ENCODE measurements at regions not wholly inside any gene's neighbourhood (a gene's known extent, or its start where the extent isn't known, plus 50 kb on each side); places are given as distances from the start of the nearest gene placed in this dataset.
"Not testable (repeated sequence)": the region's sequence is repeated elsewhere in the genome, so short reads cannot be mapped to it uniquely, and the experiment has no call there.

DNA sequence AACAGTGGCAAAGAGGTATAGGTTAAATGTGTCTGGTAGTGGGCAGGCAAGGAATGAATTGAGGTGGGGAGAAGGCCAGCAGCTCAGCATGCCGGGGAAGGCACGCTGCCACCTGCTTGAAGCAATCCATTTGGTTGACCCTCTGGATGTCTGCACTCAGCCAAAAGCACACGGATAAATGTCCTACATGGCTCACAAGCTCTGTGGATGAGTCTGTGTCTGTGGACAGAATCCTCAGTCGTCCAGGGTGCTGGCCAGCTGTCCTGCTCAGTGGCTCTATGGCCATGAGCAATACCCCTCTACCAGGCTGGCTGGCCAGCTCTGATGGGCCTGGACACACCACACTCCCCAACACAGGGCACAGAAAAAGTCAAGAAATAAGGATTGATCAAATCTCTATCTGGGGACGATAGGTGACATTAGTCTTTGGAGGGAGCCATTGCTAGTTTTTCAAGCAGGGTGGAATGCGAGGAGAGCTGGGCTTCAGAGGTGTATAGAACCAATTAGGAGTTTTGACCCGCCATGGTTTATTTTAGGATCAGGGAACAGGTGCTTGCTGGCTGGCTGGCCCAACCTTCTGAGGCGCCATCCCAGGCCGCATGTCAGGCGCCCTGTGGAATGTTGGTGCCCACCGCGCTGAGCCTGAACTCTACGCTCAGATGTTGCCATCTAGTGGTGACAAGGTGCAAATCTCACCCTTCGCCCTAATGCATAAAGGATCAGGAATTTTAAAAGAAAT, 493.4 kb downstream of the TNS3 start:
- peak in 2 of 6 experiments; percentile 1 to 11 for DNase-seq

DNA sequence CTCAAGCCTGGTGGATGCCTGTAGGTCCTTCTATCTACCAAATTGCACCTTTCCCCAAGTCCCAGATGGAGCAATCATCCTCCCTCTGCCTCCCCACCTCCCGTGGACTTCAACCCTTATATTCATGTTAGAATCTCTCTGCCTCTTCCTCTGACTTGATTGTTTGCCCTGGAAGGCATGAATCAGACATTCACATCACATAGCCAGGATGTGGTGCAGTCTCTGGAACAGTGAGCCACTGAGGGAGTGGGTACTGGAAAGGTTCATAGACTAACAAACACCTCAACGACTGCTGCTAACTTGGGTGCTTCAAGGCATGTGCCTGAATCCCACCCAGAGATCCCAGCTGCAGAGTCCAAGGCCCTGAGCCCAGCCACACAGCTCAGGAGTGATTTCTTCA, 494.0 kb downstream of the TNS3 start:
- no peak for DNase-seq

DNA sequence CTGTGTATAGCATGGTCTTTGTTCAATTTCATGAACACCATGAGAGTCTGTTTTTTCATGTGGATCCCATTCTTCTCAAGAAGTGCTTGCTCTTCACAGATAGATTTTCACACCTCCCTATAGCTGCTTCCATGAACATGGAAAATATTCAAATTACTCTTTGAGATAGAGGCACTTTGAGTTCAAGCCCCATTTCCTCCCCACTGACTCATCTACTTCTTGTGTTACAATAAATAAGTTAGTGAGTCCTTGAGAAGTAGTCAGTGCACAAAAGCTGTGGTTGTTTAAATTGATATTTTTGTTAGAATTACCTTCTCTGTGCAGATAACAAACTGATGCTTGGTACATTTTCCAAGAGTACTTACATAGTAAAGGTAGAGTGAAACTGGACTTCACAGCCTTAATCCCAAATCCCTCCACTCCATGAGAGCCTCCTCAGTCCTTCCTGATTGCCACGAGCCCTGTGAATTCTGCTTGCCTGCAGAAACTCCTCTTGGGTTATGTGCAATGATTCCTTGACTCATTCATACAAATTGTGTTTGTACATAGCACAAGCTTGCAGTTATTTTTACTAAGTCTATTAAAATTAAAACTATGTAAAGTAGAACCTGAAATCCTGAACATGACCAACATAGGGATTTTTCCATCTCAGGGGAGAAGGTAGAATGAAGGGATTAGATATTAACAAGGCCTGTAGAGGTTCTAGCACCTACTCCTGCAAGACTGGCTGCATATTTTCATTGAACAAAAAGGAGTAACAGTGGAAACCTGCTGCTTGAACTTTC, 496.2 kb downstream of the TNS3 start:
- no peak for DNase-seq

DNA sequence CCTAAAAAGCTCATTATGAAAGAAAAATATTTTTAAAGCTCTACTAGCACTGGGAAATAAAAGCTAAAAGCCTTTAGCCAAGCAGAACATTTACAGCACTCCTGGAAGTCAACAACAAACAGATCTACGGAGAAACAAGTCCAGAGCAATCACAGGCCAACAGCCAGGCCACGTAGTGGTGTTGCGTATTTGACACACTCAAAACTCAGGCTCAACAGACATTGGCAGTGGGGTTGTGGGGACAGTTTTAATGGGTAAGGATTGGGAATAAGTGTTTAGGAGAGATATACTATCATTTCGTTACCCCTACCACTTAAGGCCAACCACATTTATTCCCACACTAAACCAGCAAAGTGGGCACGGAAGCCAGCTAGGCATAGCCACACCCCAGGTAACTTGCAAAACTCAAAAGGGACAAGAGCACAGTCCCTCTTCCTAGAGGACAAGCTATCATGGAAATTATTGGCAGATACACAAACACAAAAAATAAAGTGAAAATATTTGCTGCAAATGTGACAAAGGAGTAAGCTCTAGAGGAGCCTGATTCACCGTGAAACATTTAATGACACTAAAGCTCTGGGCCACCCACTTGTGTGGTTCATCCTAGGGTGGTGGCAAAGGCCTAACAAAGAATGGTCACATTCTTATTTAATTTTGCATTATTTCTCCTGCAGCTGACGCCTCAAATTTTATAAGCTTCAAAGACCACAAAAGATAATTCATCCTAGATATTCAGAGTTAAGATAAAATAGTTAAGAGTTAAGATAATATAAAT, 498.2 kb downstream of the TNS3 start:
- no peak for DNase-seq

DNA sequence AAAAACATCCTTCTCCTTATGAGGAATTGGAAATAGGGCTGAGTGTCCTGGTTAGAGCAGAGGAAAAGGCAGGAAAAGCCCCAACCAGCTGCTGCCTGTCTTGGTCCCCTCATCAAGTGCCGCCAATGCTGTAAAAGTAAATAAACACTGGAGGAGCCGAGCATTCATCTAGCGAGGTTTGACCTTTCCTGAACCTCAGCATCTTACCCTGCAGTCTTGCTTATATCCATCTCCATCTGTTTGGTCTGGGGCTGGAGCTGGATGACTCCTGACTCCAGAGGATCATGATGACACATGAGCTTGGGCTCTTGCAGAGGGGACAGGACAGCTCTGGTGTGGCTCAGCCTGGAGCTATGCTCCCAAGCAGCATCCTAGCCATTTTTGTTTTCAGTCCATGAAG, 501.1 kb downstream of the TNS3 start:
- no peak for DNase-seq

DNA sequence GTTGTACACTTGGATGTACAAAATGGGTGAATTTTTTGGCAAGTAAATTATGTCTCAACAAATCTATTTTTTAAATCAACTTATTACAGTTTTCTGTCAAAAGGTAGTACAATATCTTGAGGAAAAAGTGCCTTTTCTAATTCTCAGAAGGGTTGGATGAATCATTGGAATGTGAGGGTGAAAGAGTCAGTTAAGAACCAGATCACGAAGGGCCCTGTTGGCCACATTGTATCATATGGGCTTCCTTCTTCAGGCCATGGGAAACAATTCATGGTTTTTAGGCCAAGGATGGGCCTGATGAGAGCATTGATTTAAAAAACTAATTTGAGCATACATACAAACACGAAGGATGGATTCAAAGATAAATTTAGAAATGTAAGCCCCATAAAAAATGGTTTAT, 503.7 kb downstream of the TNS3 start:
- DNase-seq, result no peak

DNA sequence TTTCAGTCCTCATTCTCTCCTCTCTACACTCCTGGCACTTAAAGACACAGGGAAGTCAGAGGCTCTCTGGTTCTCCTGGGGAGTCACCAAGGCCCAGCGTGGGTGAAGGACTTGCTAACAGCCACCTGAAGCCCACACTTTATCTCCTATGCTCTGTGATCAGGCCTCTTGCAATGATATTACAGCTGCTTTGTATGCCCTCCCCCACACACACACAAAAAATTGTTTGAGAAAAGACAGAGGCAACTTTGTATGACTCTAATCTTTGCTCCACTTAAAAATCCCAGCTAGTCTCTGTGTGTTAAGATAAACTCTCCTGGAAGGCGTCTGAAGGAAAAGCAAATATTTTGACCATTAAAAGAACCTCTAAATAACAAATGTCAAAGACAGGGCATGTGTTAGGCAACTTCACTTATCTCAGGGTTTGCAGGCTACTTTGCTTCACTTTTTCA, 507.2 kb downstream of the TNS3 start:
- DNase-seq, result no peak

DNA sequence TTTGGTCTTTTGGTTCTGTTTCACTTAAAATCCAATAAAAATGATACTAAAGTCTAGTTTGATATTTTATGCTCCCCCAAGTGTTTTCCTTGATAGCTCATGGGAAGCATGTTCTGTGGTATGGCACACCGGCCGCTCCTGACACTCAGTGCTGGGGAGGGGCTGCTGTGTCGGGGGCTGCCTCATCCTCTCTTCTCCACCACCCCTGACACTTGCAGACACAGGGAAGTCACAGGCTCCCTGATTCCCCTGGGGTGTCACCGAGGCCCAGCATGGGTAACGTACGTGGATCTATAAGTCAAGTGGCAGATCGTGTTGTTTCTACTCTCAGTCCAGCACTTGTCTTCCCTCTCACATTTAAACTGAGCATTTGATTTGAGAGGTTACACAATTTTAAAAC, 508.6 kb downstream of the TNS3 start:
- no peak for DNase-seq

DNA sequence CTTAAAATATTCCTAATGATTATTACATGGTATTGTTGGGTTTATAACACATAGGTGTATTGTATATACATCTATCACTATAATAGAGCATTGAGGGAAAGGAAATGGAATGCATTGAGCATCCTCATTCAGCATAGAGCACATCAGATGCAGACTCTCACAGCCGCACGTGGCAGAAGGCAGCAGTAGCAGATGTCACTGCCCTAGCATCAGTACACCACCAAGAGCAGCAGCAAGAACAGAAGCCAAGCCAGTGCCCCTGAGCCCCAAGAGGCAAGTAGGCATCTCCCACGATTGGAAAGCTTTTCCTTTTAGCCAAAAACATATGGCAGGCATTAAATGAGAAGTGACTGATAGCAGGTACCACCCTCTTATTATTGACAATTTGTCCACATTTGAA, 510.0 kb downstream of the TNS3 start:
- no peak for DNase-seq

DNA sequence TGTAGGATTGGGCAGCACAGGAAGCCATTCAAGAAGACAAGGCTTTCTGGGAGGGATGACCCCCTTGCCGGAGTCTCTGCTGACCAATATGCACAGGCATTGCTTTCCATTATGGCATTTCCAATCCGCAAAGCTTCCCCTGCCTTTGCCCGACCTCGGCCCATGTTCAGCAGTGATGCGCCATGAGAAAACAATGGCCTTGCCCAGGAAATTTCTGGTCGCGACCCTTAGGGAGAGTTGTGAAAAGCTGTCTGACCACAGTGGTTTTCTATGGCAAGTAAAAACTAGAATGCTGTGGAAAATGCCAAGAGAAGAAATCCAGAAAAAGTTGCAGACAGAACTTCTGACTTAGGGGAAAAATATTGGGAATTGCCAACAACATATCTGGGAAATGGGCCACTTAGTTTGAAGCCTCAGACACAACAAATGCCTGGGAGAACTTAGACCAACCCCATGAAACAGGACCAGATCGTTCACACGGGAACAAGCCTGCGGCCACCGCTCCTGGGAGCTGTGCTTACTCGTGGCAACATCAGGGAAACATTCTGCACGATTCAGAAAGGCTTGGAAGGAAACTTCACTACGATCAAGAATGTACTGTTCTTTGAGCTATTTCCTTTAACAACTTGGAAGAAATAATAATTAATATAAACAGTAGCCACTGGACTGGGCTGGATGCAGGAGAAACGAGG, 512.4 kb downstream of the TNS3 start:
- no peak for DNase-seq

DNA sequence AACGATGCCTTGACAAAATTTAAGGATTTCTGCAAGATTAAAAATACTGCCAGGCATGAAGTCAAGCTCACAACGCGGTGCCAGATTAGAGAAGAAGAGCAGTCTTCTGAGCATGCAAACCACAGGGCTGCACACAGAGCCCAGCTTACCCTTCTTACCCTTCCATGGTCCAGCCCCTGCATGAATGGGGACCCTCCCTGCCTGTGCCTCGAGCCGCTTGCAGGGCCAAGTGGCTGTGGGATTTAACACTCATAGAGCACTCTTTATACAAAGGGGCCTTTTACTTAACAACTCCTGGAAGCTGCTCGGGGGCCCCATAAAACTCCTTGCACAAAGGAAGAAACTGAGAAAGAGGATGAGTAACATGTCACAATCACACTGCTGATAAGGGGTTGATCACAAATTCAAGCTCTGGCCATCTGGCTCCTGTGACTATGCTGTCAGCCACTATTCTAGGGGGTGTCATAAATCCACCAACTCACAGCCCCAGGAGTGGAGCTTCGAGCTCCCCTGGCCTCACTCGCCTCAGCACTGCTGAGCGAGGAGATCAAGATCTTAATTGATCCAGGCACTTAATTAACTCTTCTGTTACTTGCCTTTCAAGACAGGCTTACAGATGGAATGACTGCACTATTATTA, 514.8 kb downstream of the TNS3 start:
- DNase-seq, result no peak

DNA sequence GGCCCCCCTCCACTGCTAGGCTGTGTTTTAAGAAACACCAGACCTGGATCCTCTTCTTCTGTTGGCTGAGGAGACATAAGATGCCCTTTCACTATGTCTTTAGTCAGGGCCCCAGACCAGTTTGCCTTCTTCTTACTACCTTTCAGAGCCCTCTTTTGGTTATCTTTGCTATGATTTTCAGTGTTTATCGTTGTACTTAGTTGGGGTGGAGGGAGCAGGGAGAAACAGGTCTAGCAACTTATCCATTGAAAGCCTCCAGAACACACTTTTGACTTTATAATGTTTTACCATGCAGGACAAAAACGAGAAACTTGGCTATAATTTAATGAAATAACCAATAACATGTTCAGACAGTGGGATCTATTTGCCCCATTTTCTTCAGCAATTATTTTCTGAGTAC, 525.2 kb downstream of the TNS3 start:
- DNase-seq, result no peak

DNA sequence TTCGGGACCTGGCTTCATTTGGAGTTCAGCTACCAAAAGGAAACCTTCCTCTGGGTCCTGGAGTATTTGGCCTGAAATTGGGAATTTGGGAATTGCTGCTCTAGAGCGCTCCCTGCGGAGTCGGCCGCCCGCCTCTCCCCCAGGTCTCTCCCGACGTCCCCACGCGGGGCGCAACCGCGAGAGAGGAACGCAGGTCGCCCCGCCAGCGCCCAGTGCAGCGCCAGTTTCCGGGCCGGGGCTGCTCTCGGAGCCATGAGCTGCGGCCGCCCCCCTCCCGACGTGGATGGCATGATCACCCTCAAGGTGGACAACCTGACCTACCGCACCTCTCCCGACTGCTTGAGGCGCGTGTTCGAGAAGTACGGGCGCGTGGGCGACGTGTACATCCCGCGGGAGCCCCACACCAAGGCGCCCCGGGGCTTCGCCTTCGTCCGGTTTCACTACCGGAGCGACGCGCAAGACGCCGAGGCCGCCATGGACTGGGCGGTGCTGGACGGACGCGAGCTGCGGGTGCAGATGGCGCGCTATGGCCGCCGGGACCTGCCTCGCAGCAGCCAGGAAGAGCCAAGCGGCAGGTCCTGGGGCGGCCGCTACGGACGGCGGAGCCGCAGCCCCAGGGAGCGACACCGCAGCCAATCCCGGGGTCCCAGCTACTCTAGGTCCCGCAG, 529.2 kb downstream of the TNS3 start:
- DNase-seq, result not testable (repeated sequence)

DNA sequence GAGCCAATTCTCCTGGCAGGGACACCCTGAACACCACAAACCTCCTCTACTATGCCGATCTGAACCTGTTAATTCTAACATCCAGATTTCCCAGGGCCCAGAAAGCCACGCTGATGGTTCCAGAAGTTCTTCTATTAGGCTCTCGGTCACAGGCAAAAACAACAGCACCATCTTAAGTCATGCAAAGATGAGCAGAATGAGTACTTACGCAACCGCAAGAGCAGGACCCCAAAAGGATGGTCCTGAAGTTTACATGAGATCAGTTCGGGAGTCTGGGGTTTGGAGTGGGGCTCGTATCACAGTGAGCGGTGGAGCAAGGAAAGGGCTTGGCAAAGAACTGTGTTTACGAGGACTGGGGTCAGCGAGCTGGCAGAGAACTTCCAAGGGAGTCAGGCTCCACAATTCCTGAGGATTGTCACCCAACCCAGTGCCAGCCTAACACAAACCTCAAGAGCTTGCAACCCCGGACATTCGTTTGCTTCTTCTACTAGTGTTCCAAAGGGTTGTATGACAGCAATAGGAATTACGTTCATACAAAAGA, 532.6 kb downstream of the TNS3 start:
- DNase-seq, result no peak

DNA sequence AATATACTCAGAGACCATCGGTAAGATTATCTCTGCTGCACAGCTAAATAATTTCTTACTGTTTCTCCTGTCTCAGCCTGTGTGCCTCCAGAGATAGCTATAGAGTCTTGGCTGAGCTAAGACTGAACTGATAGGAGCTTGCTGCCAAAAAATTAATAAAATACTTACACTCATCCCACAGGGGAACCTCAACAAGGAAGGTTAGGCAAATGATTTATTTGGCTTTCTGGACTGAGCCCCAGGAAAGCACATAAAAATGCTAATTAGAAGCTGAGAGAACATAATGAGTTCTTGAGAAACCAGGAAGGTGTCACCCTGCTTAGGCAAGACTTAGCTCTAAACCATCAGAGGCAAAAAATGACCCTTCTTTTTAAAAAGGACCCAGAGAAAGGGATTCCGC, 534.5 kb downstream of the TNS3 start:
- no peak for DNase-seq

DNA sequence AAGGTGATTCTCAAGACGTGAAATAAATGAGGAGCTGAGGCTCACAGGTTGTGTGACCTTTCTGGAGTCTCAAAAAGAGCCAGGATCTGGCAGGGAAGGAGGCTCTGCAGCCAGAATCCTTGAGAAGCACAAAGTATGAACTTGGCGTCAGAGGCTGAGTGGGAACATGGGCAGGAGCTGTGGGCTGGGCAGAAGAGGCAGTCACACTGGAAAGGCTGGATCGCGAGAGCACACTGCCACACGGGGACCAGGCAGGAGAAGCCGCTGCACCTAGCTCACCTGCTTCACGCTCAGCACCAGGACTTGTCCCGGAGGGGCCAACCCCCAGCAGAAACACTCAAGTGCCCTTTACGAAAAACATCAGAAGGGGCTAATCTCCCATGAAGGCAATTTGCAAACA, 535.0 kb downstream of the TNS3 start:
- DNase-seq, result no peak

DNA sequence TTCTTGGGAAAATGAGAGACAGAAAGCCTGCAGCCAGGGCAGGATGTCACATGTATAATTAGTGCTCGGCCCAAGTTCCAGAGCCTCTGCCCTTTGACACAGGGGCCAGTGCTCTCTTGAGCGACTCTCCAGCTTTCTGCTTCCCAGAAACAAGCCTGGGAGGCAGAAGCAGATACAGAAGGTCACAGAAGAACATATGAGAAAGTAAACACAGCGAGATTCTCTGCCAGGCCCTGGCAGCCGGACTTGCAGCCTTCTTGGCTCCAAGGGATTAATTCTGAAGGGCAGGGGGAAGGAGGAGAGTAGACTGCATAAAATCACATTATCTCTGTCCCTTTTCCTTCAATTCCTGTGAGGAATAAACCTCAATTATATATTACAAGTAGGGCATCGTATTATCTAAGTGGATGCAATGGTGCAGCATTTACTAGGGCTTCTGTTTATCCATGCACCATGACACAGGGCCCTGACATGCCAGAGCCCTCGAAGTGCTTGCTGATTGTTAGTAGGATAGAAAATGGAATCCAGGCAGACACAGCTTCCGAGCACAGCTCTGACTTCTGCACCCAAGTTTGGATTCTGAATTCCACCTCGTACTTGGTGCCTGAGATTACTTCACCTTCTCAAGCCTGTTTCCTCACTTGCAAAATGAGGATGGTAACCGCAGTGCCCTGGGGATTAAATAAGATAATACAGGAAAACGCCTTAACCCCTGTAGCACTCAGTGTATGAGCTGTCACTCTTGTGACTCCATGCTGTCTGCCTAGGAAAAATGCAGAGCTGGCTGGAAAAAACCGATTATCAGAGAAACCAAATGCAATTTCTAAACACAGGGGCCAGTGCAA, 536.5 kb downstream of the TNS3 start:
- DNase-seq, result no peak

DNA sequence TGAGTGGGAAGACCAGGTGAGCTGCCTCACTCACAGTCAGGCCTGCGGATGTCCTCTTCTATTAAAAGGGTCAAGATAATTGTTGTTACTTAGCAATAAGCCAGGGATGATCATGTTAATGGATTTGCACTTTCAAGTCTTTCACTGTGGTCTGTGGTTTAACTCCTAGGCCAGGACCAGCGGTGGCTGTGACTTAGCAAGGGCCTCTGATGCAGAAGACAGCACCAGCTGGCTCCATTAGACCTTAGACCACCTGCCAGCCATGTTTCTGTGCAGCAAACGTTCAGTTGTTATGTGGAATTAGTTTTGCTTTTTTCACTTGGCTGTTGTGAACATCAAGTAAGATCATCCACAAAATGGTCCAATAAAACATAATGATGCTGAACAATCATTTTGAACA, 537.3 kb downstream of the TNS3 start:
- no peak for DNase-seq

DNA sequence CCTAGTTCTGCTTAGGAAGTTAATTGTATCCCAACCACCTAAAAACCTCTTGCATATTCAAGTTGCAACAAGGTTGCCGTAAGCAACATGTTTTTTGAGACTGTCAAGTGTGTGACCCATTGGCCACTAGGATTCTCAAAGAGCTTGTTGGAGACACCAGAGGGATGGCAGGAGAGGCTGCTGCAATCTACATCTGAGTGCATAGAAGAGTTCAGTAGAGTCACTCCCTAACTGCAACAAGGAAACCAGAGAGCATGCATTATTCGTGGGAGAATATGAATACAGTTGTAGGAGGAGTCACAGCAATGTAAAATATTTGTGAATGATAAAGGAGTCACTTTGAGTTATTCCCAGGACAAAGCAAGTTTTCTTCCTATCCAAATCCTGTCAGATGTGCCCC, 538.6 kb downstream of the TNS3 start:
- DNase-seq, result no peak

DNA sequence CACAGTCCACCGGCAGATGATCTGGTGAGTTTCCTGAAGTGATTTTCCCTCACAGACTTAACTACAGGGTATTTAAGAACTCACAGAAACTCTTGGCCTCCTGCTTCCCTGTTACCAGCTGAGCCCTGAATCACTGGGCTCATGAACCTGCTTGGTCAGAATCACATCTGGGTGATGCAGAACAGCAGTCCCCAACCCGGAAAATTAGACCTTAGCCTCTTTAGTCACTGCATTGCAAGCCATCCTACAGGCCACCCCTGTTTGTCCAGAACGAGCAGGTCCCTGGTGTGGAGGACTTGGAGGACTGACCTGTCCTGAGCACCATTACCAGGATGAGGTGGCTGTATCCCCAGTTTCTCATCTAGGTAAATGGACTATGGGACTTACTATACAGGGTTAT, 539.2 kb downstream of the TNS3 start:
- no peak for DNase-seq
